ENCODE measurements at regions not wholly inside any gene's neighbourhood (a gene's known extent, or its start where the extent isn't known, plus 50 kb on each side); places are given as distances from the start of the nearest gene placed in this dataset.

GRCh38 chr10:78932054-78932386, 136.7 kb upstream of the ZMIZ1 start:
- TF ChIP-seq EZH2 (IDR thresholded peaks at IDR 0.05; ENCODE audit: borderline replicate concordance, low read length) (no peak), CTCF (IDR thresholded peaks at IDR 0.05; ENCODE audit: low read length) (no peak)
- H3K27ac ChIP-seq (ENCODE audit: low read depth, low read length, poor library complexity, severe bottlenecking), result no peak overlapping the region
- no peaks in the 10 kb centered on the region for H3K4me1 ChIP-seq (ENCODE audit: insufficient read depth, low read length, severe bottlenecking)
- H2AFZ ChIP-seq (ENCODE audit: low read length), result no peak overlapping the region
- no peaks in the 10 kb centered on the region for H3K79me2 ChIP-seq (ENCODE audit: insufficient read depth, low read length)
- no peaks in the 10 kb centered on the region for H3K36me3 ChIP-seq (ENCODE audit: insufficient read depth, low read length)
- H3K4me2 ChIP-seq (ENCODE audit: low read length), result no peak overlapping the region
- no peak overlapping the region for H3K9ac ChIP-seq (ENCODE audit: low read length)
- H3K4me3 ChIP-seq (ENCODE audit: low read depth, low read length, poor library complexity, severe bottlenecking), result no peak overlapping the region
- H3K9me3 ChIP-seq (ENCODE audit: low read length), result no peaks in the 10 kb centered on the region
- no peaks in the 10 kb centered on the region for H4K20me1 ChIP-seq (ENCODE audit: insufficient read depth, low read length)
- H3F3A ChIP-seq (ENCODE audit: insufficient read depth, low read length), result no peaks in the 10 kb centered on the region
- no peaks in the 10 kb centered on the region for H3K27me3 ChIP-seq (ENCODE audit: insufficient read depth, low read length)
- H3K9me2 ChIP-seq (ENCODE audit: low read depth, low read length), result no peaks in the 10 kb centered on the region

GRCh38 chr10:78932861-78933260, 135.9 kb upstream of the ZMIZ1 start:
- H3K9me2 ChIP-seq (ENCODE audit: low read depth, low read length), result no peaks in the 10 kb centered on the region
- no peaks in the 10 kb centered on the region for H3K4me1 ChIP-seq (ENCODE audit: insufficient read depth, low read length, severe bottlenecking)
- no peak overlapping the region for H2AFZ ChIP-seq (ENCODE audit: low read length)
- no peak overlapping the region for H3K4me2 ChIP-seq (ENCODE audit: low read length)
- no peaks in the 10 kb centered on the region for H4K20me1 ChIP-seq (ENCODE audit: insufficient read depth, low read length)
- H3K27ac ChIP-seq (ENCODE audit: low read depth, low read length, poor library complexity, severe bottlenecking), result no peak overlapping the region
- TF ChIP-seq EZH2 (IDR thresholded peaks at IDR 0.05; ENCODE audit: borderline replicate concordance, low read length) (no peak), CTCF (IDR thresholded peaks at IDR 0.05; ENCODE audit: low read length) (no peak)
- H3K36me3 ChIP-seq (ENCODE audit: insufficient read depth, low read length), result no peaks in the 10 kb centered on the region
- no peaks in the 10 kb centered on the region for H3K79me2 ChIP-seq (ENCODE audit: insufficient read depth, low read length)
- no peaks in the 10 kb centered on the region for H3F3A ChIP-seq (ENCODE audit: insufficient read depth, low read length)
- H3K27me3 ChIP-seq (ENCODE audit: insufficient read depth, low read length), result no peaks in the 10 kb centered on the region
- no peak overlapping the region for H3K4me3 ChIP-seq (ENCODE audit: low read depth, low read length, poor library complexity, severe bottlenecking)
- H3K9ac ChIP-seq (ENCODE audit: low read length), result no peak overlapping the region
- no peaks in the 10 kb centered on the region for H3K9me3 ChIP-seq (ENCODE audit: low read length)

GRCh38 chr10:78933828-78934531, 134.8 kb upstream of the ZMIZ1 start:
- no peak overlapping the region for H3K4me2 ChIP-seq (ENCODE audit: low read length)
- no peak overlapping the region for H2AFZ ChIP-seq (ENCODE audit: low read length)
- no peaks in the 10 kb centered on the region for H3K4me1 ChIP-seq (ENCODE audit: insufficient read depth, low read length, severe bottlenecking)
- H3K27me3 ChIP-seq (ENCODE audit: insufficient read depth, low read length), result no peaks in the 10 kb centered on the region
- H3K9me3 ChIP-seq (ENCODE audit: low read length), result no peaks in the 10 kb centered on the region
- H3K4me3 ChIP-seq (ENCODE audit: low read depth, low read length, poor library complexity, severe bottlenecking), result no peak overlapping the region
- no peaks in the 10 kb centered on the region for H4K20me1 ChIP-seq (ENCODE audit: insufficient read depth, low read length)
- no peaks in the 10 kb centered on the region for H3K36me3 ChIP-seq (ENCODE audit: insufficient read depth, low read length)
- no peaks in the 10 kb centered on the region for H3K79me2 ChIP-seq (ENCODE audit: insufficient read depth, low read length)
- H3F3A ChIP-seq (ENCODE audit: insufficient read depth, low read length), result no peaks in the 10 kb centered on the region
- H3K9me2 ChIP-seq (ENCODE audit: low read depth, low read length), result no peaks in the 10 kb centered on the region
- H3K9ac ChIP-seq (ENCODE audit: low read length), result no peak overlapping the region
- H3K27ac ChIP-seq (ENCODE audit: low read depth, low read length, poor library complexity, severe bottlenecking), result no peak overlapping the region
- no peak for TF ChIP-seq EZH2 (IDR thresholded peaks at IDR 0.05; ENCODE audit: borderline replicate concordance, low read length)
- TF ChIP-seq CTCF (IDR thresholded peaks at IDR 0.05; ENCODE audit: low read length), result no peak
